ENCODE measurements at regions not wholly inside any gene's neighbourhood (a gene's known extent, or its start where the extent isn't known, plus 50 kb on each side); places are given as distances from the start of the nearest gene placed in this dataset.
"Not testable (repeated sequence)": the region's sequence is repeated elsewhere in the genome, so short reads cannot be mapped to it uniquely, and the experiment has no call there.

- intact Hi-C loops (cut with DNase I; ENCODE audit: low total_unique reads) = no loop called here
- DNase-seq = no peak
- TF ChIP-seq POLR2A (IDR thresholded peaks at IDR 0.05) = no peak
- TF ChIP-seq CTCF (IDR thresholded peaks at IDR 0.05) = no peak
- H3K4me3 ChIP-seq = no peak overlapping the region
- H3K9me3 ChIP-seq = no peaks in the 10 kb centered on the region
- no peaks in the 10 kb centered on the region for H3K27me3 ChIP-seq
- no peaks in the 10 kb centered on the region for H3K36me3 ChIP-seq
- no peaks in the 10 kb centered on the region for H3K4me1 ChIP-seq
- no peak overlapping the region for H3K27ac ChIP-seq
These were observed 577.3 kb downstream of the VGLL3 start for GRCh38 chr3:86413645-86414044.

- H3K27ac ChIP-seq = no peak overlapping the region
- no peak for DNase-seq
- no peak for TF ChIP-seq CTCF (IDR thresholded peaks at IDR 0.05)
- TF ChIP-seq POLR2A (IDR thresholded peaks at IDR 0.05) = no peak
- no peaks in the 10 kb centered on the region for H3K9me3 ChIP-seq
- intact Hi-C loops (cut with DNase I; ENCODE audit: low total_unique reads) = no loop called here
- no peaks in the 10 kb centered on the region for H3K4me1 ChIP-seq
- no peaks in the 10 kb centered on the region for H3K36me3 ChIP-seq
- H3K4me3 ChIP-seq = no peak overlapping the region
- H3K27me3 ChIP-seq = no peaks in the 10 kb centered on the region
These were observed 580.4 kb downstream of the VGLL3 start for GRCh38 chr3:86410587-86410986.

- H3K27ac ChIP-seq; H3K4me1 ChIP-seq; H3K27me3 ChIP-seq; DNase-seq; H3K4me3 ChIP-seq; H3K36me3 ChIP-seq; intact Hi-C loops (cut with DNase I; ENCODE audit: low total_unique reads); H3K9me3 ChIP-seq: not testable (repeated sequence)
These were observed 601.2 kb downstream of the VGLL3 start for GRCh38 chr3:86389759-86390158.

- no peak for TF ChIP-seq POLR2A (IDR thresholded peaks at IDR 0.05)
- no peak for TF ChIP-seq CTCF (IDR thresholded peaks at IDR 0.05)
- intact Hi-C loops (cut with DNase I; ENCODE audit: low total_unique reads) = no loop called here
These were observed 602.1 kb downstream of the VGLL3 start for GRCh38 chr3:86388820-86389219.

GRCh38 chr3:86382556-86382955, 608.4 kb downstream of the VGLL3 start:
- TF ChIP-seq CTCF (IDR thresholded peaks at IDR 0.05) = no peak
- no peak for TF ChIP-seq POLR2A (IDR thresholded peaks at IDR 0.05)
- no peak for DNase-seq
- H3K4me3 ChIP-seq = no peak overlapping the region
- no peaks in the 10 kb centered on the region for H3K9me3 ChIP-seq
- intact Hi-C loops (cut with DNase I; ENCODE audit: low total_unique reads) = no loop called here
- H3K36me3 ChIP-seq = no peaks in the 10 kb centered on the region
- no peaks in the 10 kb centered on the region for H3K27me3 ChIP-seq
- no peaks in the 10 kb centered on the region for H3K4me1 ChIP-seq
- H3K27ac ChIP-seq = no peak overlapping the region

More at GRCh38 chr3:86388820-86389219, 602.1 kb downstream of the VGLL3 start:
- Histone ChIP-seq H3K4me1 (no peaks in the 10 kb centered on the region), H3K36me3 (no peaks in the 10 kb centered on the region), H3K27me3 (no peaks in the 10 kb centered on the region), H3K27ac (no peak overlapping the region), H3K4me3 (no peak overlapping the region), H3K9me3 (no peaks in the 10 kb centered on the region)
- no peak for DNase-seq

- Histone ChIP-seq H3K4me1 (no peaks in the 10 kb centered on the region), H3K4me3 (no peak overlapping the region), H3K36me3 (no peaks in the 10 kb centered on the region), H3K27ac (no peak overlapping the region), H3K9me3 (no peaks in the 10 kb centered on the region), H3K27me3 (no peaks in the 10 kb centered on the region)
- TF ChIP-seq CTCF (IDR thresholded peaks at IDR 0.05) (no peak), POLR2A (IDR thresholded peaks at IDR 0.05) (no peak)
- intact Hi-C loops (cut with DNase I; ENCODE audit: low total_unique reads) = no loop called here
- DNase-seq = no peak
These were observed 609.7 kb downstream of the VGLL3 start for GRCh38 chr3:86381247-86381646.

All from uterus (tissue), 3 donors.